PFSK-1 (cell line): ENCODE measurements at regions not wholly inside any gene's neighbourhood (a gene's known extent, or its start where the extent isn't known, plus 50 kb on each side); places are given as distances from the start of the nearest gene placed in this dataset.

ENCODE experiments used
- POLR2AphosphoS5 ChIP-seq: IDR thresholded peaks from 2 replicates; pipeline ENCODE4 v1.6.1; 2012; ENCODE audit warnings: low read depth, mild to moderate bottlenecking, control low read depth, low read length, moderate library complexity
- SIN3A ChIP-seq: IDR thresholded peaks from 2 replicates; pipeline ENCODE4 v1.6.1; 2012; ENCODE audit warnings: mild to moderate bottlenecking, low read length, moderate library complexity, borderline replicate concordance; ENCODE audit not compliant: insufficient read depth
- TF ChIP-seq, protein P1 (sequence below), 2 experiments: IDR thresholded peaks; 2 replicates each; pipeline versions ENCODE4 v1.6.1 to v1.8.0; 2011 to 2012; ENCODE audit warnings: low read depth in 2 of 2, low read length in 2 of 2, control low read depth in 1 of 2, inconsistent platforms in 1 of 2, mild to moderate bottlenecking in 1 of 2, moderate library complexity in 1 of 2; ENCODE audit not compliant: insufficient read depth in 1 of 2

DNA sequence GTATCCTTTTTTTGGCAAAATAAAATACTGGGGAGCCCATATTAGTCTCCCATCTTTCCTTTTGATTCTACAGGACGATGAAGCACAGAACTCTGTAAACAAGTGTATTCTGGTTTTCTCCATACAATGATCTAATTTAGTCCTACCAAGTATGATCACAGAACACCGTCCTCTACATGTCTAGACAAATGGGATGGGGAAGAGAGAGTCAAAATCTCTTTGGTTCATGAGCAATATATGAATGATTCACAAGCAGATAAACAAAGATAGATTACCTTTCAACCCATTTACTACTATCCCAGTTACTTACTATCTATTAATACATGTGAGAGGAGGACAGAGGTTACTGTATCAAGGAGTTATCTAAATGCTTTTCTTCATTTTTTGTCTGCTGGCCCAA lies 352.4 kb upstream of the ACVR2A start:
- TF ChIP-seq SIN3A (no peak), POLR2AphosphoS5 (no peak)
- TF ChIP-seq, protein P1, sequence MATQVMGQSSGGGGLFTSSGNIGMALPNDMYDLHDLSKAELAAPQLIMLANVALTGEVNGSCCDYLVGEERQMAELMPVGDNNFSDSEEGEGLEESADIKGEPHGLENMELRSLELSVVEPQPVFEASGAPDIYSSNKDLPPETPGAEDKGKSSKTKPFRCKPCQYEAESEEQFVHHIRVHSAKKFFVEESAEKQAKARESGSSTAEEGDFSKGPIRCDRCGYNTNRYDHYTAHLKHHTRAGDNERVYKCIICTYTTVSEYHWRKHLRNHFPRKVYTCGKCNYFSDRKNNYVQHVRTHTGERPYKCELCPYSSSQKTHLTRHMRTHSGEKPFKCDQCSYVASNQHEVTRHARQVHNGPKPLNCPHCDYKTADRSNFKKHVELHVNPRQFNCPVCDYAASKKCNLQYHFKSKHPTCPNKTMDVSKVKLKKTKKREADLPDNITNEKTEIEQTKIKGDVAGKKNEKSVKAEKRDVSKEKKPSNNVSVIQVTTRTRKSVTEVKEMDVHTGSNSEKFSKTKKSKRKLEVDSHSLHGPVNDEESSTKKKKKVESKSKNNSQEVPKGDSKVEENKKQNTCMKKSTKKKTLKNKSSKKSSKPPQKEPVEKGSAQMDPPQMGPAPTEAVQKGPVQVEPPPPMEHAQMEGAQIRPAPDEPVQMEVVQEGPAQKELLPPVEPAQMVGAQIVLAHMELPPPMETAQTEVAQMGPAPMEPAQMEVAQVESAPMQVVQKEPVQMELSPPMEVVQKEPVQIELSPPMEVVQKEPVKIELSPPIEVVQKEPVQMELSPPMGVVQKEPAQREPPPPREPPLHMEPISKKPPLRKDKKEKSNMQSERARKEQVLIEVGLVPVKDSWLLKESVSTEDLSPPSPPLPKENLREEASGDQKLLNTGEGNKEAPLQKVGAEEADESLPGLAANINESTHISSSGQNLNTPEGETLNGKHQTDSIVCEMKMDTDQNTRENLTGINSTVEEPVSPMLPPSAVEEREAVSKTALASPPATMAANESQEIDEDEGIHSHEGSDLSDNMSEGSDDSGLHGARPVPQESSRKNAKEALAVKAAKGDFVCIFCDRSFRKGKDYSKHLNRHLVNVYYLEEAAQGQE (IDR thresholded peaks at IDR 0.05; ENCODE audit: insufficient read depth in 1 of 2, low read depth in 2 of 2, low read length in 2 of 2) = no peak
